Spinal cord (tissue), 9 donors: ENCODE measurements at regions not wholly inside any gene's neighbourhood (a gene's known extent, or its start where the extent isn't known, plus 50 kb on each side); places are given as distances from the start of the nearest gene placed in this dataset.

ENCODE experiments used
- DNase-seq, 6 donors: peaks; one replicate each; pipeline versions ENCODE4 v3.0.0 to v3.0.0-alpha.2; 2013 to 2015; ENCODE audit warnings: low spot score in 6 of 6, low read depth in 4 of 6
- H3K27ac ChIP-seq: one replicate; pipeline ENCODE4 v1.5.1; 2013; ENCODE audit warnings: low read depth, low read length, control low read depth
- H3K27me3 ChIP-seq: one replicate; pipeline ENCODE4 v1.6.1; 2013; ENCODE audit warnings: low read length; ENCODE audit not compliant: control insufficient read depth, insufficient read depth
- H3K36me3 ChIP-seq: one replicate; pipeline ENCODE4 v1.6.1; 2013; ENCODE audit warnings: low read length; ENCODE audit not compliant: control insufficient read depth, insufficient read depth
- H3K4me1 ChIP-seq: one replicate; pipeline ENCODE4 v1.6.1; 2013; ENCODE audit warnings: low read length; ENCODE audit not compliant: control insufficient read depth, insufficient read depth
- H3K4me3 ChIP-seq: one replicate; pipeline ENCODE4 v1.5.1; 2013; ENCODE audit warnings: low read depth, low read length, control low read depth
- H3K9me3 ChIP-seq: one replicate; pipeline ENCODE4 v1.6.1; 2013; ENCODE audit warnings: low read length; ENCODE audit not compliant: control insufficient read depth, insufficient read depth
- WGBS: methylation state at CpG from one replicate; pipeline ENCODE4 v1.1.5; 2013; ENCODE audit warnings: missing lambda C conversion rate; ENCODE audit not compliant: insufficient coverage; 5-methylcytosine and 5-hydroxymethylcytosine counted together
- donor health status: healthy.

GRCh38 chr10:130747946-130748345, 563.6 kb downstream of the TCERG1L start:
- no peaks in the 10 kb centered on the region for H3K27me3 ChIP-seq
- H3K4me3 ChIP-seq: no peak overlapping the region
- no peaks in the 10 kb centered on the region for H3K36me3 ChIP-seq
- WGBS: 93% methylated on average over 6 of the region's 13 CpGs
- peaks cover 5% of the 10 kb centered on the region for H3K4me1 ChIP-seq
- DNase-seq: no peak
- H3K27ac ChIP-seq: no peak overlapping the region
- no peaks in the 10 kb centered on the region for H3K9me3 ChIP-seq

- 65% methylated on average over 9 of the region's 14 CpGs for WGBS
- H3K4me3 ChIP-seq: no peak overlapping the region
- H3K36me3 ChIP-seq: no peaks in the 10 kb centered on the region
- H3K9me3 ChIP-seq: no peaks in the 10 kb centered on the region
- H3K4me1 ChIP-seq: peaks cover 5% of the 10 kb centered on the region
- no peak overlapping the region for H3K27ac ChIP-seq
- no peaks in the 10 kb centered on the region for H3K27me3 ChIP-seq
- no peak for DNase-seq
Observed at GRCh38 chr10:130748409-130749057, 563.0 kb downstream of the TCERG1L start.

DNA sequence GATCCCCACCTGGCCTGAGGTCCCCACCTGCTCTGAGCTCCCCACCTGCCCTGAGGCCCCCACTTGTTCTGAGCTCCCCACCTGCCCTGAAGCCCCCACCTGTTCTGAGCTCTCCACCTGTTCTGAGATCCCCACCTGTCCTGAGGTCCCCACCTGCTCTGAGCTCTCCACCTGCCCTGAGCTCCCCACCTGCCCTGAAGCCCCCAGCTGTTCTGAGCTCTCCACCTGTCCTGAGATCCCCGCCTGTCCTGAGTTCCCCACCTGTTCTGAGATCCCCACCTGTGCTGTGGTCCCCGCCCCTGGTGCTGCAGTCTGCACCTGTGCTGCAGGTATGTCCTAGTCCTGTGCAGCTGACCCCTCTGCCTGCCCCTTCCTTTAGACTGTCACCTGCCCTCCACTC, 561.6 kb downstream of the TCERG1L start:
- H3K27ac ChIP-seq: no peak overlapping the region
- no peak overlapping the region for H3K4me3 ChIP-seq
- no peaks in the 10 kb centered on the region for H3K4me1 ChIP-seq
- H3K27me3 ChIP-seq: no peaks in the 10 kb centered on the region
- peaks cover 3% of the 10 kb centered on the region for H3K9me3 ChIP-seq
- no peaks in the 10 kb centered on the region for H3K36me3 ChIP-seq
- WGBS: 0% methylated on average over 2 of the region's 2 CpGs
- no peak for DNase-seq

- Histone ChIP-seq H3K4me3 (no peak overlapping the region), H3K36me3 (no peaks in the 10 kb centered on the region), H3K27ac (no peak overlapping the region), H3K9me3 (peaks cover 3% of the 10 kb centered on the region), H3K27me3 (no peaks in the 10 kb centered on the region), H3K4me1 (no peaks in the 10 kb centered on the region)
- WGBS: no CpG with 5 or more reads among the region's 2 CpGs
- no peak for DNase-seq
Observed at GRCh38 chr10:130750441-130750840, 561.1 kb downstream of the TCERG1L start.

DNA sequence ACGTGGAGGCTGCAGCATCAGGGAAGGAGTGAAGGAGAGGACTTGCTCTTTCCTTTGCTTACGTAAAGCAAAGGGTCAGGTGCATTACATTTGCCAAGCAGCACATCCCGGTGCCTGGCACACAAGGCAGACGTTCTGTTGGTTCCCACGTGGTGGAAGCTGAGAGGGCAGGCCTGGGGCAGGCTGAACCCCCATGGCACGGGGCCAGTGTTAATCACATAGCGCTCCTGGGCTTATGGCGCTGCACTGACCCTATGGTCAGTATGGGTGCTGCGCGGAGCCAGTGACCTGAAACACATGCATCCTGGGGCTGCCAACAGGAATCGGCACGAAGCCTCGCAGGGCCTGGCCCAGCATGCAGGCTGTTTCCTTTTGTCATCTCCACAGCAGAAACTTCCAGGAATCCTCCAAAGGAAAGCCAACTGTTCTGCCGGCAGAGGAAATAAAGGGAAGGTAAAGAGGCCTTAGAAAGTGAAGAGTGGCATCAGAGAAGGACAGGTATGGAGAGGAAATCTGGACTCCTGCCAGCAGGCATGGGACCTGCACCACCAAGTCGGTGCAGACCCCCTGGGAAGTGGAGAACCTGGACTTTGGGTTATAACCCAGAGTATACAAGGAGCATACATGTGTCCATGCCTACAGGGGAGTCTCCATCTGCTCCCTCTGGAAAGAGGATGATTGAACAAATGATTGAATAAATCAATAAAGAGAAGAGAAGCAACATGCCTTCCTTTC, 560.2 kb downstream of the TCERG1L start:
- H3K27ac ChIP-seq: no peak overlapping the region
- no peaks in the 10 kb centered on the region for H3K27me3 ChIP-seq
- 89% methylated on average over 15 of the region's 15 CpGs for WGBS
- DNase-seq: no peak
- H3K9me3 ChIP-seq: peaks cover 3% of the 10 kb centered on the region
- no peaks in the 10 kb centered on the region for H3K4me1 ChIP-seq
- no peak overlapping the region for H3K4me3 ChIP-seq
- H3K36me3 ChIP-seq: no peaks in the 10 kb centered on the region

DNA sequence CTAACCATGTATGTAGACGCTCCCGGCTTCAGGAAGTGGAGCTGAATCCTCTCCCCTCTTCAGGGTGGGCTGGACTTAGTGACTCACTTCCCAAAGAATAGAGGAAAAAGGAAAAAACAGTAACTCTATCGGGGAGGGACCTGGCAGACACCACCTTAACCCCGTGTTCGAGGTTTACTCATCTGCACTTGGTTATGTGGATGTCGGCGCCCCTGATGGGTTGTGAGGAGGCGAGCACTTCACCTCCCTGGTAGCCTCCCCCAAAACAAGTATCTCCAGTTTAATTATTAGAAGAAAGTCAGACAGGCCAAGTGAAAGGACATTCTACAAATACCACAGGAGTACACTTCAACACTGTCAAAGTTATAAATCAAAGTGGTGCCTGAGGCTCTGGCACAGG, 559.7 kb downstream of the TCERG1L start:
- WGBS: 97% methylated on average over 5 of the region's 8 CpGs
- Histone ChIP-seq H3K27ac (no peak overlapping the region), H3K36me3 (no peaks in the 10 kb centered on the region), H3K27me3 (no peaks in the 10 kb centered on the region), H3K4me1 (no peaks in the 10 kb centered on the region), H3K9me3 (peaks cover 3% of the 10 kb centered on the region), H3K4me3 (no peak overlapping the region)
- DNase-seq: no peak

GRCh38 chr10:130756651-130757050, 554.9 kb downstream of the TCERG1L start:
- peaks cover 3% of the 10 kb centered on the region for H3K9me3 ChIP-seq
- no peak overlapping the region for H3K27ac ChIP-seq
- no peak for DNase-seq
- no peaks in the 10 kb centered on the region for H3K27me3 ChIP-seq
- H3K4me1 ChIP-seq: no peaks in the 10 kb centered on the region
- WGBS: 75% methylated on average over 6 of the region's 6 CpGs
- no peaks in the 10 kb centered on the region for H3K36me3 ChIP-seq
- H3K4me3 ChIP-seq: no peak overlapping the region

DNA sequence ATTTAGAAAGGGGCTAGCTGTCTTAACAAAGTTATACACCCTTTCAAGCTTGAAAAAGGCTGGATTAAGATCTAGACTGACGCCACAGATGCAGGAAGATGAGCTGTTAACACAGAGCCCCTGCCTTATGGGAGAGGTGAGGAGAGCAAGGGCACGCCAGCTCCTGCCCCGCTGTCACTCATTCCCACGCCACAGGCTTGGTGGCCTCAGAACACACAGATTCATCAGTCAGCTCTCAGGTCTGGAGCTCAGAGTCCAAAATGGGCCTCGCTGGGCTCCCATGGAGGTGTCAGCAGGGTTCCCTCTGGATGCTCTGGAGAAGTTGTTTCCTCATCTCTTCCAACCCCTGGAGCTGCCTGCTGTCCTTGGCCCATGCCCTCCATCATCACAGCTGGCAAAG, 554.2 kb downstream of the TCERG1L start:
- Histone ChIP-seq H3K27me3 (no peaks in the 10 kb centered on the region), H3K27ac (no peak overlapping the region), H3K9me3 (peaks cover 3% of the 10 kb centered on the region), H3K4me3 (no peak overlapping the region), H3K36me3 (no peaks in the 10 kb centered on the region), H3K4me1 (no peaks in the 10 kb centered on the region)
- no peak for DNase-seq
- WGBS: 97% methylated on average over 4 of the region's 5 CpGs

- no peaks in the 10 kb centered on the region for H3K4me1 ChIP-seq
- WGBS: 87% methylated on average over 16 of the region's 17 CpGs
- no peaks in the 10 kb centered on the region for H3K27me3 ChIP-seq
- DNase-seq: no peak
- H3K9me3 ChIP-seq: peaks cover 3% of the 10 kb centered on the region
- H3K36me3 ChIP-seq: no peaks in the 10 kb centered on the region
- no peak overlapping the region for H3K27ac ChIP-seq
- no peak overlapping the region for H3K4me3 ChIP-seq
Observed at GRCh38 chr10:130757821-130758489, 553.6 kb downstream of the TCERG1L start.

DNA sequence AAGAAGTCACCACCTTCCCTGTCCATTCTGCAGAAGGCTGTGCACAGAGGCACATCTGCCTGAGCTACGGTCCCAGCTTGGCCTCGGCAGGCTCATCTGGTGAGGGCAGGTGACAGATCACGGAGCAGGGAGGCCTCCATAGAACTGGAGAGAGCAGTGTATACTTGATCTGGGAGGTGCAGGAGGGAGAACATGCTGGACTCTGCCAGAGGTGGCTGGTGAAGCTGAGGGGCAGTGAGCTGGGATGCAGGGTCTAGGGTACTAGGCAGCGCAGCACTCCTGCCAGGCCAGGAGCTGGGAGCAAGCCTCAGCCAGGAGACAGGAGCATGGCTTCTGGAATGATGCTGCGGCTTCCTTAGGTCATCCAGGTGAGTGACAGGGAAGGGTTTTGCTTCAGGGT, 553.0 kb downstream of the TCERG1L start:
- H3K27me3 ChIP-seq: no peaks in the 10 kb centered on the region
- H3K9me3 ChIP-seq: peaks cover 3% of the 10 kb centered on the region
- DNase-seq: no peak
- WGBS: 81% methylated on average over 5 of the region's 5 CpGs
- no peak overlapping the region for H3K4me3 ChIP-seq
- no peaks in the 10 kb centered on the region for H3K4me1 ChIP-seq
- H3K27ac ChIP-seq: no peak overlapping the region
- no peaks in the 10 kb centered on the region for H3K36me3 ChIP-seq
